ENCODE measurements at regions not wholly inside any gene's neighbourhood (a gene's known extent, or its start where the extent isn't known, plus 50 kb on each side); places are given as distances from the start of the nearest gene placed in this dataset.

- TF ChIP-seq CTCF (IDR thresholded peaks at IDR 0.05) (no peak), POLR2A (IDR thresholded peaks at IDR 0.05) (no peak), EP300 (IDR thresholded peaks at IDR 0.05) (no peak)
Observed at GRCh38 chr22:48539261-48539660, 1288.4 kb downstream of the BRD1 start.
